ENCODE measurements at regions not wholly inside any gene's neighbourhood (a gene's known extent, or its start where the extent isn't known, plus 50 kb on each side); places are given as distances from the start of the nearest gene placed in this dataset.

- TF ChIP-seq CTCF (IDR thresholded peaks at IDR 0.05) (no peak), POLR2A (IDR thresholded peaks at IDR 0.05) (no peak)
These were observed 715.2 kb downstream of the RNF144A start for GRCh38 chr2:7632420-7632819.

Data from heart left ventricle (tissue), 13 donors.